ENCODE measurements at regions not wholly inside any gene's neighbourhood (a gene's known extent, or its start where the extent isn't known, plus 50 kb on each side); places are given as distances from the start of the nearest gene placed in this dataset.

- WGBS, 5 donors = 68 to 79% (median 71%) methylated on average over 7 of the region's 7 CpGs
- intact Hi-C loops (cut with DNase I; ENCODE audit: low total_unique reads) = no loop called here
These were observed 50.1 kb upstream of the BCL6 start for GRCh38 chr3:187795207-187795960.

GRCh38 chr3:187798126-187798525 lies 52.9 kb upstream of the BCL6 start:
- Histone ChIP-seq H3K27me3 (replicated peaks in 1 of 7) (no peaks in the 10 kb centered on the region), H3K9me3 (no peaks in the 10 kb centered on the region), H3K4me3 (no peak overlapping the region), H3K4me1 (peaks cover 4 to 43% (median 11%) of the 10 kb centered on the region in 6 donors), H3K36me3 (no peaks in the 10 kb centered on the region), H3K27ac (peak overlapping the region in 5 of 8 donors; percentile 10 to 71 (median 65))
- whole genome bisulfite sequencing, 5 donors = 63 to 84% (median 69%) methylated on average over 1 of the region's 1 CpG
- TF ChIP-seq CTCF (IDR thresholded peaks at IDR 0.05 in 8 of 11, conservative IDR thresholded peaks at IDR 0.05 in 3 of 11) (no peak), POLR2A (IDR thresholded peaks at IDR 0.05) (no peak), POLR2AphosphoS5 (IDR thresholded peaks at IDR 0.05) (no peak)
- no peak for DNase-seq
- intact Hi-C loops (cut with DNase I; ENCODE audit: low total_unique reads) = no loop called here

More at GRCh38 chr3:187795207-187795960, 50.1 kb upstream of the BCL6 start:
- DNase-seq = no peak
- Histone ChIP-seq H3K27ac (peak overlapping the region in 1 of 8 donors; percentile 14), H3K27me3 (replicated peaks in 1 of 7) (no peaks in the 10 kb centered on the region), H3K4me3 (no peak overlapping the region), H3K9me3 (no peaks in the 10 kb centered on the region), H3K36me3 (no peaks in the 10 kb centered on the region), H3K4me1 (peaks cover 2 to 39% (median 13%) of the 10 kb centered on the region in 6 donors)
- TF ChIP-seq CTCF (IDR thresholded peaks at IDR 0.05 in 8 of 11, conservative IDR thresholded peaks at IDR 0.05 in 3 of 11) (no peak), POLR2AphosphoS5 (IDR thresholded peaks at IDR 0.05) (peak in 1 of 3 donors; percentile 45), POLR2A (IDR thresholded peaks at IDR 0.05) (no peak)

- Histone ChIP-seq H3K36me3 (no peaks in the 10 kb centered on the region), H3K4me1 (peaks cover 4 to 43% (median 11%) of the 10 kb centered on the region in 6 donors), H3K9me3 (no peaks in the 10 kb centered on the region), H3K4me3 (no peak overlapping the region), H3K27ac (peak overlapping the region in 7 of 8 donors; percentile 22 to 71 (median 61)), H3K27me3 (replicated peaks in 1 of 7) (no peaks in the 10 kb centered on the region)
- DNase-seq = no peak
- no peak for TF ChIP-seq CTCF (IDR thresholded peaks at IDR 0.05 in 8 of 11, conservative IDR thresholded peaks at IDR 0.05 in 3 of 11)
- no peak for TF ChIP-seq POLR2AphosphoS5 (IDR thresholded peaks at IDR 0.05)
- no peak for TF ChIP-seq POLR2A (IDR thresholded peaks at IDR 0.05)
- 79 to 84% (median 83%) methylated on average over 15 of the region's 15 CpGs for WGBS, 5 donors
- intact Hi-C loops (cut with DNase I; ENCODE audit: low total_unique reads) = no loop called here
These were observed 53.6 kb upstream of the BCL6 start for GRCh38 chr3:187798531-187799530.

Measured in spleen (tissue), 11 donors.